CD1c-positive myeloid dendritic cell (primary cell): ENCODE measurements at regions not wholly inside any gene's neighbourhood (a gene's known extent, or its start where the extent isn't known, plus 50 kb on each side); places are given as distances from the start of the nearest gene placed in this dataset.
"Not testable (repeated sequence)": the region's sequence is repeated elsewhere in the genome, so short reads cannot be mapped to it uniquely, and the experiment has no call there.

ENCODE experiments used
- DNase-seq: peaks from one replicate; pipeline ENCODE4 v3.0.0-alpha.2; 2016; ENCODE audit errors: extremely low spot score

- DNase-seq = no peak
These were observed 253.4 kb upstream of the KITLG start for GRCh38 chr12:88833641-88834116.

GRCh38 chr12:88828537-88828936 is 248.3 kb upstream of the KITLG start:
- not testable (repeated sequence) for DNase-seq

- DNase-seq = no peak
These were observed 239.7 kb upstream of the KITLG start for GRCh38 chr12:88820012-88820411.

GRCh38 chr12:88816201-88816600 is 235.9 kb upstream of the KITLG start:
- DNase-seq = no peak

- no peak for DNase-seq
These were observed 234.5 kb upstream of the KITLG start for GRCh38 chr12:88814779-88815178.

GRCh38 chr12:88812610-88813009 is 232.3 kb upstream of the KITLG start:
- DNase-seq = no peak

- DNase-seq = no peak
These were observed 230.5 kb upstream of the KITLG start for GRCh38 chr12:88810806-88811205.

GRCh38 chr12:88809841-88810240 is 229.6 kb upstream of the KITLG start:
- not testable (repeated sequence) for DNase-seq

GRCh38 chr12:88805692-88806091 is 225.4 kb upstream of the KITLG start:
- DNase-seq = no peak

- no peak for DNase-seq
These were observed 225.0 kb upstream of the KITLG start for GRCh38 chr12:88805286-88805685.

GRCh38 chr12:88802096-88802706 is 221.9 kb upstream of the KITLG start:
- DNase-seq = no peak

GRCh38 chr12:88801227-88802095 is 221.2 kb upstream of the KITLG start:
- DNase-seq = no peak

- DNase-seq = no peak
These were observed 212.8 kb upstream of the KITLG start for GRCh38 chr12:88793096-88793495.

GRCh38 chr12:88790231-88790630 is 210.0 kb upstream of the KITLG start:
- no peak for DNase-seq

GRCh38 chr12:88784166-88784565 is 203.9 kb upstream of the KITLG start:
- no peak for DNase-seq

- no peak for DNase-seq
These were observed 202.1 kb upstream of the KITLG start for GRCh38 chr12:88782351-88782750.

GRCh38 chr12:88781909-88782308 is 201.6 kb upstream of the KITLG start:
- no peak for DNase-seq

GRCh38 chr12:88778064-88778463 is 197.8 kb upstream of the KITLG start:
- no peak for DNase-seq

GRCh38 chr12:88775742-88776151 is 195.5 kb upstream of the KITLG start:
- no peak for DNase-seq

- DNase-seq = no peak
These were observed 187.4 kb upstream of the KITLG start for GRCh38 chr12:88767699-88768098.

GRCh38 chr12:88764781-88765480 is 184.7 kb upstream of the KITLG start:
- no peak for DNase-seq

- DNase-seq = no peak
These were observed 183.3 kb upstream of the KITLG start for GRCh38 chr12:88763536-88764100.
